IPS-NIHi11 (cell line): ENCODE measurements at regions not wholly inside any gene's neighbourhood (a gene's known extent, or its start where the extent isn't known, plus 50 kb on each side); places are given as distances from the start of the nearest gene placed in this dataset.

ENCODE experiments used
- DNase-seq: peaks from one replicate; pipeline ENCODE4 v3.0.0; 2012; ENCODE audit warnings: mixed read lengths, low spot score

- DNase-seq: no peak
These were observed 193.3 kb downstream of the CD47 start for GRCh38 chr3:107897471-107898061.

DNA sequence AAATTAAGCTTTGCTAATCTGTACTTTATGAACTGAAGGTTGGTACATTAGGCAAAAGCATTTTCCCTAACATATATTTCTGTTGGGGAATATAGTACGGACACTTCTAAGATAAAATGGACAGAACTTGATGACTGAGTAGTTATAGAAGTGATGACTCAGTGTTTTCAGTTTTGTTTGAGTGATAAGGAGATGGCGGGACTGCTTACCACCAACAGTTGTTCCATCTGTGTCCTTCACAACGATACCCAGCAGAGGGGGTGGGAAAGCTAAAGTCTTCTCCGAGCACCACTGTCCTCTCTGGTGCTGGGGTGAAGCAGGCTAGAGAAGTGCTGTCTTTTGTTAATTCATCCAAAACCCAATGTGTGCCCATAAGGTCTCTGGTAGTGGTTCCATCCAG lies 195.8 kb downstream of the CD47 start:
- DNase-seq: no peak

DNA sequence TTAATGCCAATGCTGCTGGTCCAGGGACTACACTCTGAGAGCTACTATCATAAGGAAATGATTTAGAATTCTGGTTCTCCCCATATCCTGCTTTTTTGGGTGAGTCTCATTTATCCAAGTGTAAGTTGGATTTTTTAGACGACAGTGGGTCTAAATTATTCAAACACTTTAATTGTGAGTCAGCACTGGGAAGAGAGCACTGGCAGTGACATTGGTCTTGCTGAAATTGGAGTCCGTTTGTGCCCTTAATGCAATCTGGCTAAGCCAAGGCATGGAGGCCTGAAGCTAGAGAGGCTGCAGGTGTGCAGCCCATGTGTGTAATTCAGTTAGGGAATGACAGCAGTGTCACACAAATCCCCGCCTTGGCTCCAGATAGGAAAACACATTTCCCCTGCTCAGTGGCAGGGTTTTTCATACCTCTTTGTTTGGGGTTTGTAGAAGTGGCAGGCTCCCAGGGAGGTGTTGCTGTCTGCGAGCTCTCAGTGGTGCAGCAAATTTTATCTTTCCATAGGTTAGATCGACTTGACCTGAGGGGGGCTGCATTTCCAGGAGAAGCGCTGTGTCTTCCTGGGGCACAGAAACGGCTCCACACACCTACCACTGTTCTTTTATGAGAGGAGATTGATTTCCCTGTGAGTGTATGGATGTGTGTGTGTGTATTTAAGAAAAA lies 197.7 kb downstream of the CD47 start:
- DNase-seq: no peak

DNA sequence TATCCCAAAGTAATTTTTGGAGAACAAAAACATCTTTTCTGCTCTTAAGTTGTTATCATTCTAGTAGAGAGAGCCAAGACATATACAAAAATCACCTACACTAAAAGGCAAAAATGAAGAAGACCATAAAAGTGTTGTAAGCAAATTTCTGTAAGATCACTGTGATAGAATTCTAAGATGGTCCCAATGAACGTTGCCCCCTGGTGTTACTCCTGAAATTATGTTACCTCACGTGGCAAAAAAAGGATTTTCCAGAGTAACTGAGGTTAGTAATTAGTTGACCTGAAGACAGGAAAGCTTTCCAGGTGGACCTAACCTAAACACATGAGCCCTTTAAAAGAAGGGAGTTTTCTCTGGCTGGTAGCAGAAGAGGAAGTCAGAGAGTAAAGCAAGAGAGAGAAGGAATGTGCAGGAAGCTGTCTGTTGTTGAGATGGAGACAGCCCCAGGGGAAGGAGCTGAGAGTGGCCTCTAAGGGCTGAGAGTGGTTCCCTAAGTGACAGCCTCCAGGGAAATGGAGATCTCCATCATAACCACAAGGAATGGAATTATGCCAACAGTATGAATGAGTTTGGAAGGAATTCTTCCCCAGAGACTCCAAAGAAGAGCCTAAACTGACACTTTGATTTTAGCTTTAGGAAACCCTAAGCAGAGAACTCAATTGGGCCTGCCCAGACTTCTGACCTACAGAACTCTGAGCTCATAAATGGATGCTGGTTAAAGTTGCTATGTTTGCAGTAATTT lies 205.9 kb downstream of the CD47 start:
- DNase-seq: no peak

GRCh38 chr3:107884028-107884427 lies 206.8 kb downstream of the CD47 start:
- no peak for DNase-seq

GRCh38 chr3:107882881-107883280 lies 207.9 kb downstream of the CD47 start:
- no peak for DNase-seq

DNA sequence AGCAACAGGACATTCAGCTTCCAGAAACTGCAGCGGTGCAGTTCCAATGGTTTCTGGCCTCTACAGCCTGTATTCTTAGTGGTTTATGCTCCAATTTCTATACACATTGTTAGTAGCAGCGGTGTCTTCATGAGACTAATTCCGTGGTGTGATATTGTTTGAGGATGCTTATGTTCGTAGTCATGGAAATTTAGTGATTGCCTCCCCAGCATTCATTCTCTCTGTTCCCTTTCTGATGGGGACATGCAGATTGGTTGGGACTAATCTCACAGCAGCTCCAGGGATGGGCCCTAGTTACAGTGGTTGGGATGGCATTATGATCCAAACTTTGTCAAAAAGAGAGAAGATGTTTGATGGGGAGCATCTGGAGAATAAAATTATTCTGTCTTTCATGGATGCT lies 208.6 kb downstream of the CD47 start:
- no peak for DNase-seq

DNA sequence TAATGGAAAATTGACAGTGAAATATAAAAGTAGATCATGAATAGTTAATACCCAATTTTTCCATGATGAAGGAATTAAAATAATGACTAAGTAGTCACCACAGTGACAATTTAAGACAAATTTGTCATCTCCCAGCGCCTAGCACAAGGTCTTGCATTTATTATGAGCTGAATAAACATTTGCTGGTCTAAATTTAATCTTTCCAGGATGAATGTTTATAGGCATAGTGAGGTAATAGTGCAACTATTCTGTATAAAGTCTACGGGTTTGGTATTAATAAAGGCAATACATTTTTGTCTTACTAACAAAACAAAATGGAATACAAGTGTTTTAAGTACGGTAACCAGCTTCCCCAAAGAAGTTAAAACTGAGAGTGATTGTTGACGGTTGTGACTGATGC lies 209.3 kb downstream of the CD47 start:
- no peak for DNase-seq

DNA sequence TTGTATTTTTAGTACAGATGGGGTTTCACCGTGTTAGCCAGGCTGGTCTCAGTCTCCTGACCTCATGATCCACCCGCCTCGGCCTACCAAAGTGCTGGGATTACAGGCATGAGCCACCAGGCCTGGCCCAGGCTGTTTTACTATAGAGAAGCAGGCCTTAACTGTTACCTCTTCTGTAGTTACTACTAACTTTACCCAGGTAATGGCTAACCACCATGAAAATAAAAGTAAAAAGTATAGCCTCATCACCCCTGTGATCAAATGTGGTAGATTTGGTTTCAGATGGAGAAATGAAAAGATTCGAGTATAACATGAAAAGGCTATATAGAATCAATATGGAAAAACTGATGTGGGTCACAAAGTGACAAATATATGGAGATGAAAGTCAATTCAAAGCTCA lies 210.1 kb downstream of the CD47 start:
- DNase-seq: no peak

- DNase-seq: no peak
These were observed 212.9 kb downstream of the CD47 start for GRCh38 chr3:107877936-107878335.

DNA sequence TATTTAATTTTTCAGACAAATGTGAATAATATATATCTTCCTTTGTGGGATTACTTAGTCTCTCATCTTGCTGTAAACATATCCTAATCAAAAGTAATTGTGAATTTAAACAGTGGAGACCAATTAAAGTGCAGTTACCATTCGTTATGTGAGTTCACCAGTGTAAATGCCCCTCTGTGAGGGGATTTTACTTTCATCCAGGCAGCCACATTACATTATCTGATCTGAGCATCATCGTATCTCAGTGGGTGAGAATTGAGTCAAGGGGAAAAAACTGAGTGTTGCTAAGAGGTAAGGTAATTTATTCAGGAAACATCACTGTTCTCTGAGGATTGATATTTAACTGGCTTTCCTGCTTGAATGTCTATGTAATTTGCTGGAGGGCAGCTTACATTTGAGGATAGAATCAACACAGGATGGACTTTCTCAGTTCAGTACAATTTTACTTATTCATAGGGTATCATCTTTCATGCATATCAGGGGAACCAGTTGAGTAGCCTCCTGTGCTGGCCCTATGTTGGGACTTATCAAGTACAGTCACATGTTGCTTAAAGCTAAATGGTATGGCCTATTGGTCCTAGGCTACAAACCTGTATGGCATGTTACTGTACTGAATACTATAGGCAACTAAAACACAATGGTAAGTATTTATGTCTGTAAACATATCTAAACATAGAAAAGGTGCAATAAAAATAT lies 219.7 kb downstream of the CD47 start:
- no peak for DNase-seq

GRCh38 chr3:107870096-107870495 lies 220.7 kb downstream of the CD47 start:
- no peak for DNase-seq

DNA sequence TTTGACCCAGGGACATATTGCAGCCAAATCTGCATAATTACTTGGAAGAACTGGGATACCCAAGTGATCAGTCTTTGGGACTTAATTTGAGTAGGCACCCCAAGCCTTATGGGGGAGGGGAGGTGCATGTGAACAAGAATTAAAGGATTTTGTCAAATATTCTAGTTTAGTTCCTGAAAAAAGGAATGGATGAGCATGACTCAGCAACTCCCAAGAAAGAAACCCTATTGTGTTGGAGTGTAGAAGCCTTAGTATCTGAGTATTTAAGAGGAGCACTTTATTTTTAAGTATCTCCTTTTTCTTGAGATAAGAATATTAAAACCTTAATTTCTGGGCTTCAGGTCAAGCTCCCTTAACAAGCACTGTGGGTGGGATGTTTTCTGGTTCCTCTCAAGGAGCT lies 222.4 kb downstream of the CD47 start:
- DNase-seq: no peak

- no peak for DNase-seq
These were observed 228.9 kb downstream of the CD47 start for GRCh38 chr3:107861904-107862303.

- no peak for DNase-seq
These were observed 229.4 kb downstream of the CD47 start for GRCh38 chr3:107861422-107861821.
